ENCODE measurements at regions not wholly inside any gene's neighbourhood (a gene's known extent, or its start where the extent isn't known, plus 50 kb on each side); places are given as distances from the start of the nearest gene placed in this dataset.

DNA sequence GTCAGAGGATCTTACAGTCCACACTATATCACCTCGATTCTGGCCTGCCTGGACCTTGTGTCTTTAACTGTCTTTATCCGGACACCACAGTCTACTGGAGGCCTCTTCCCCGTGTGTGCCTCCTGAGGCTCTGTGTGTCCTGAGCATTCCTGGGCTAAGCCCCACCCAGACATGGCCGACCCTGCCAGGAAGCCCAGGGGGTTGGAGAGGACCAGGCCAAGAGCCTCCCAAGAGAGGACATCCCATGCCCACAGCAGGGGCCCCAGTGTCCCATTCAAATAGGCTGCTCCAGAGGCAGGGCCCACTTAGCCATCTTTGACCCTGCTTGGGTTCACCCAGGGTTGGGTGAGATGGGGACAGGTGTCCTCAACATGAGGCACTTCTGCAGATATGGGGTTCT is 84.7 kb upstream of the OTOS start:
- ChIA-PET POLR2A (no interaction called here), CTCF (interaction anchor here (1.0 to 1.2 kb wide), 2 partner anchors 8 to 10 kb away, joined by 4 to 6 read pairs; no protein-coding TSS in a partner anchor)
- H3K9ac ChIP-seq = no peak overlapping the region
- H4K20me1 ChIP-seq (ENCODE audit: insufficient read depth) = no peaks in the 10 kb centered on the region
- no peaks in the 10 kb centered on the region for H3K36me3 ChIP-seq (replicated peaks in 1 of 2; ENCODE audit: control insufficient read depth in 1 of 2, insufficient read depth in 2 of 2, low read length in 1 of 2)
- no peaks in the 10 kb centered on the region for H3K27me3 ChIP-seq (ENCODE audit: insufficient read depth)
- no peak for DNase-seq
- H3K4me2 ChIP-seq = no peak overlapping the region
- no peaks in the 10 kb centered on the region for H3K79me2 ChIP-seq (ENCODE audit: insufficient read depth)
- TF ChIP-seq EZH2phosphoT487 (IDR thresholded peaks at IDR 0.05; ENCODE audit: borderline replicate concordance, low read depth) (no peak), FOSL2 (IDR thresholded peaks at IDR 0.05; ENCODE audit: borderline replicate concordance, low read depth) (no peak), EP300 (IDR thresholded peaks at IDR 0.05; ENCODE audit: borderline replicate concordance in 1 of 2, low read depth in 1 of 2, low read length in 1 of 2) (no peak), FOXJ3 (CRISPR knock-in tag; IDR thresholded peaks at IDR 0.05) (no peak), RXRA (IDR thresholded peaks at IDR 0.05; ENCODE audit: borderline replicate concordance, low read depth) (no peak), RFX5 (IDR thresholded peaks at IDR 0.05; ENCODE audit: low read length) (no peak)
- TF ChIP-seq, protein P1, sequence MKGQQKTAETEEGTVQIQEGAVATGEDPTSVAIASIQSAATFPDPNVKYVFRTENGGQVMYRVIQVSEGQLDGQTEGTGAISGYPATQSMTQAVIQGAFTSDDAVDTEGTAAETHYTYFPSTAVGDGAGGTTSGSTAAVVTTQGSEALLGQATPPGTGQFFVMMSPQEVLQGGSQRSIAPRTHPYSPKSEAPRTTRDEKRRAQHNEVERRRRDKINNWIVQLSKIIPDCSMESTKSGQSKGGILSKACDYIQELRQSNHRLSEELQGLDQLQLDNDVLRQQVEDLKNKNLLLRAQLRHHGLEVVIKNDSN (IDR thresholded peaks at IDR 0.05; ENCODE audit: borderline replicate concordance, low read depth) = no peak
- TF ChIP-seq, protein P2, sequence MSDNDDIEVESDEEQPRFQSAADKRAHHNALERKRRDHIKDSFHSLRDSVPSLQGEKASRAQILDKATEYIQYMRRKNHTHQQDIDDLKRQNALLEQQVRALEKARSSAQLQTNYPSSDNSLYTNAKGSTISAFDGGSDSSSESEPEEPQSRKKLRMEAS (IDR thresholded peaks at IDR 0.05; ENCODE audit: low read depth) = no peak
- TF ChIP-seq, protein P3, sequence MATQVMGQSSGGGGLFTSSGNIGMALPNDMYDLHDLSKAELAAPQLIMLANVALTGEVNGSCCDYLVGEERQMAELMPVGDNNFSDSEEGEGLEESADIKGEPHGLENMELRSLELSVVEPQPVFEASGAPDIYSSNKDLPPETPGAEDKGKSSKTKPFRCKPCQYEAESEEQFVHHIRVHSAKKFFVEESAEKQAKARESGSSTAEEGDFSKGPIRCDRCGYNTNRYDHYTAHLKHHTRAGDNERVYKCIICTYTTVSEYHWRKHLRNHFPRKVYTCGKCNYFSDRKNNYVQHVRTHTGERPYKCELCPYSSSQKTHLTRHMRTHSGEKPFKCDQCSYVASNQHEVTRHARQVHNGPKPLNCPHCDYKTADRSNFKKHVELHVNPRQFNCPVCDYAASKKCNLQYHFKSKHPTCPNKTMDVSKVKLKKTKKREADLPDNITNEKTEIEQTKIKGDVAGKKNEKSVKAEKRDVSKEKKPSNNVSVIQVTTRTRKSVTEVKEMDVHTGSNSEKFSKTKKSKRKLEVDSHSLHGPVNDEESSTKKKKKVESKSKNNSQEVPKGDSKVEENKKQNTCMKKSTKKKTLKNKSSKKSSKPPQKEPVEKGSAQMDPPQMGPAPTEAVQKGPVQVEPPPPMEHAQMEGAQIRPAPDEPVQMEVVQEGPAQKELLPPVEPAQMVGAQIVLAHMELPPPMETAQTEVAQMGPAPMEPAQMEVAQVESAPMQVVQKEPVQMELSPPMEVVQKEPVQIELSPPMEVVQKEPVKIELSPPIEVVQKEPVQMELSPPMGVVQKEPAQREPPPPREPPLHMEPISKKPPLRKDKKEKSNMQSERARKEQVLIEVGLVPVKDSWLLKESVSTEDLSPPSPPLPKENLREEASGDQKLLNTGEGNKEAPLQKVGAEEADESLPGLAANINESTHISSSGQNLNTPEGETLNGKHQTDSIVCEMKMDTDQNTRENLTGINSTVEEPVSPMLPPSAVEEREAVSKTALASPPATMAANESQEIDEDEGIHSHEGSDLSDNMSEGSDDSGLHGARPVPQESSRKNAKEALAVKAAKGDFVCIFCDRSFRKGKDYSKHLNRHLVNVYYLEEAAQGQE (IDR thresholded peaks at IDR 0.05; ENCODE audit: low read depth, low read length) = no peak
- TF ChIP-seq, protein P4, sequence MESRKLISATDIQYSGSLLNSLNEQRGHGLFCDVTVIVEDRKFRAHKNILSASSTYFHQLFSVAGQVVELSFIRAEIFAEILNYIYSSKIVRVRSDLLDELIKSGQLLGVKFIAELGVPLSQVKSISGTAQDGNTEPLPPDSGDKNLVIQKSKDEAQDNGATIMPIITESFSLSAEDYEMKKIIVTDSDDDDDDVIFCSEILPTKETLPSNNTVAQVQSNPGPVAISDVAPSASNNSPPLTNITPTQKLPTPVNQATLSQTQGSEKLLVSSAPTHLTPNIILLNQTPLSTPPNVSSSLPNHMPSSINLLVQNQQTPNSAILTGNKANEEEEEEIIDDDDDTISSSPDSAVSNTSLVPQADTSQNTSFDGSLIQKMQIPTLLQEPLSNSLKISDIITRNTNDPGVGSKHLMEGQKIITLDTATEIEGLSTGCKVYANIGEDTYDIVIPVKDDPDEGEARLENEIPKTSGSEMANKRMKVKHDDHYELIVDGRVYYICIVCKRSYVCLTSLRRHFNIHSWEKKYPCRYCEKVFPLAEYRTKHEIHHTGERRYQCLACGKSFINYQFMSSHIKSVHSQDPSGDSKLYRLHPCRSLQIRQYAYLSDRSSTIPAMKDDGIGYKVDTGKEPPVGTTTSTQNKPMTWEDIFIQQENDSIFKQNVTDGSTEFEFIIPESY (IDR thresholded peaks at IDR 0.05; ENCODE audit: borderline replicate concordance, low read depth) = no peak
- no peaks in the 10 kb centered on the region for H3K9me2 ChIP-seq
- H2AFZ ChIP-seq (ENCODE audit: low read depth) = no peak overlapping the region
- no peaks in the 10 kb centered on the region; a peak in 1 of 4 replicates for H3K4me1 ChIP-seq (ENCODE audit: control insufficient read depth in 1 of 2, insufficient read depth in 2 of 2, low read depth in 1 of 2, low read length in 1 of 2)
- 20% methylated on average over 4 of the region's 4 CpGs for WGBS (ENCODE audit: low lambda C conversion rate)
- H3F3A ChIP-seq (replicated peaks; ENCODE audit: insufficient read depth) = no peaks in the 10 kb centered on the region
- H3K9me3 ChIP-seq = no peaks in the 10 kb centered on the region
- H3K27ac ChIP-seq (ENCODE audit: low read depth in 2 of 2, low read length in 1 of 2) = no peak overlapping the region
- no peak overlapping the region for H3K4me3 ChIP-seq (ENCODE audit: low read depth in 2 of 2, low read length in 1 of 2)

Data from SK-N-SH (cell line).